ENCODE measurements at regions not wholly inside any gene's neighbourhood (a gene's known extent, or its start where the extent isn't known, plus 50 kb on each side); places are given as distances from the start of the nearest gene placed in this dataset.
"Not testable (repeated sequence)": the region's sequence is repeated elsewhere in the genome, so short reads cannot be mapped to it uniquely, and the experiment has no call there.

- no peak for DNase-seq (ENCODE audit: extremely low read depth, insufficient read length)
- H3K4me3 ChIP-seq (replicated peaks; ENCODE audit: low read depth, low read length), result no peak overlapping the region
- no peaks in the 10 kb centered on the region for H3K36me3 ChIP-seq (ENCODE audit: control insufficient read depth, insufficient read depth, low read length)
- H3K27me3 ChIP-seq (replicated peaks; ENCODE audit: control insufficient read depth, insufficient read depth, low read length), result no peaks in the 10 kb centered on the region
- TF ChIP-seq CTCF (IDR thresholded peaks at IDR 0.05; ENCODE audit: insufficient read depth, low read length, poor library complexity, severe bottlenecking), result no peak
These were observed 851.8 kb upstream of the CRIM1 start for GRCh38 chr2:35503738-35504199.

GRCh38 chr2:35503311-35503710, 852.3 kb upstream of the CRIM1 start:
- no peak overlapping the region for H3K4me3 ChIP-seq (replicated peaks; ENCODE audit: low read depth, low read length)
- DNase-seq (ENCODE audit: extremely low read depth, insufficient read length), result no peak
- no peak for TF ChIP-seq CTCF (IDR thresholded peaks at IDR 0.05; ENCODE audit: insufficient read depth, low read length, poor library complexity, severe bottlenecking)
- no peaks in the 10 kb centered on the region for H3K27me3 ChIP-seq (replicated peaks; ENCODE audit: control insufficient read depth, insufficient read depth, low read length)
- H3K36me3 ChIP-seq (ENCODE audit: control insufficient read depth, insufficient read depth, low read length), result no peaks in the 10 kb centered on the region

- no peak for TF ChIP-seq CTCF (IDR thresholded peaks at IDR 0.05; ENCODE audit: insufficient read depth, low read length, poor library complexity, severe bottlenecking)
- H3K4me3 ChIP-seq (replicated peaks; ENCODE audit: low read depth, low read length), result no peak overlapping the region
- no peaks in the 10 kb centered on the region for H3K36me3 ChIP-seq (ENCODE audit: control insufficient read depth, insufficient read depth, low read length)
- no peaks in the 10 kb centered on the region for H3K27me3 ChIP-seq (replicated peaks; ENCODE audit: control insufficient read depth, insufficient read depth, low read length)
- DNase-seq (ENCODE audit: extremely low read depth, insufficient read length), result no peak
These were observed 854.5 kb upstream of the CRIM1 start for GRCh38 chr2:35501076-35501475.

GRCh38 chr2:35496022-35496421, 859.6 kb upstream of the CRIM1 start:
- DNase-seq (ENCODE audit: extremely low read depth, insufficient read length), result no peak
- Histone ChIP-seq H3K27me3 (replicated peaks; ENCODE audit: control insufficient read depth, insufficient read depth, low read length) (no peaks in the 10 kb centered on the region), H3K4me3 (replicated peaks; ENCODE audit: low read depth, low read length) (no peak overlapping the region), H3K36me3 (ENCODE audit: control insufficient read depth, insufficient read depth, low read length) (no peaks in the 10 kb centered on the region)
- no peak for TF ChIP-seq CTCF (IDR thresholded peaks at IDR 0.05; ENCODE audit: insufficient read depth, low read length, poor library complexity, severe bottlenecking)

DNA sequence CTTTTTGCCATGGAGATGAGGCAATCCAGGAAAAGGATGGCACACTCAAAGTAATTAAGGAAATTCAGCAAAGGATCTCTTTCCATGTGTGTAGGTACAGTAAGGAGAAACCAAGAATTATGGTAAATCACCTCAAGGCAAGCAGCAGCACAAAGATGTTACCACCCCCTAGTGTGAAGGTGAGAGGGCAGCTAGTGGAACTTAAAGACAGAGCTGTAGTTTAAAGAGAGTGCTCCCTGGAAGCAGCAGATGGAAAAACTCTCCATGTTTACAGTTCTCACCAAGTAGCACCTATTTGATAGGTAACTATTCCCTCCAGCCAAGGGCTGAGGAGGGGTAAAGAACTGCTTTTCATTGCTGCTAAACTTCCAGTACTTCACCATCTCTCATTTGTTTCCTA, 860.4 kb upstream of the CRIM1 start:
- Histone ChIP-seq H3K4me3 (replicated peaks; ENCODE audit: low read depth, low read length) (no peak overlapping the region), H3K27me3 (replicated peaks; ENCODE audit: control insufficient read depth, insufficient read depth, low read length) (no peaks in the 10 kb centered on the region), H3K36me3 (ENCODE audit: control insufficient read depth, insufficient read depth, low read length) (no peaks in the 10 kb centered on the region)
- TF ChIP-seq CTCF (IDR thresholded peaks at IDR 0.05; ENCODE audit: insufficient read depth, low read length, poor library complexity, severe bottlenecking), result no peak
- DNase-seq (ENCODE audit: extremely low read depth, insufficient read length), result no peak

- DNase-seq (ENCODE audit: extremely low read depth, insufficient read length); H3K4me3 ChIP-seq (replicated peaks; ENCODE audit: low read depth, low read length); H3K36me3 ChIP-seq (ENCODE audit: control insufficient read depth, insufficient read depth, low read length); H3K27me3 ChIP-seq (replicated peaks; ENCODE audit: control insufficient read depth, insufficient read depth, low read length): not testable (repeated sequence)
These were observed 877.5 kb upstream of the CRIM1 start for GRCh38 chr2:35478121-35478520.

All from GM06990 (cell line).